Prostate gland (tissue), 2 donors: ENCODE measurements at regions not wholly inside any gene's neighbourhood (a gene's known extent, or its start where the extent isn't known, plus 50 kb on each side); places are given as distances from the start of the nearest gene placed in this dataset.

Experiments used
- DNase-seq: peaks from one replicate; pipeline ENCODE4 v3.0.0-alpha.2; 2019; ENCODE audit warnings: low spot score
- H3K27ac ChIP-seq, 2 donors: fragments of 200-600 bp; sonication (generic); 2 replicates each; pipeline ENCODE4 v1.5.1; 2017 to 2019
- H3K27me3 ChIP-seq: fragments of 200-600 bp; sonication (generic); replicated peaks from 2 replicates; pipeline ENCODE4 v1.5.1; 2019; ENCODE audit not compliant: insufficient read depth
- H3K36me3 ChIP-seq, 2 donors: fragments of 200-600 bp; sonication (generic); 1 replicate in 1 of 2; 2 replicates in 1 of 2; pipeline versions ENCODE4 v1.5.1 to v1.8.1; 2017 to 2019
- H3K4me1 ChIP-seq: fragments of 200-600 bp; sonication (generic); replicated peaks from 2 replicates; pipeline ENCODE4 v1.5.1; 2019
- H3K4me3 ChIP-seq, 2 donors: fragments of 200-600 bp; sonication (generic); 2 replicates each; pipeline ENCODE4 v1.5.1; 2017 to 2019
- H3K9me3 ChIP-seq: fragments of 200-600 bp; sonication (generic); 2 replicates; pipeline ENCODE4 v1.5.1; 2017
- POLR2A ChIP-seq: fragments of 450-650 bp; IDR thresholded peaks from one replicate; pipeline ENCODE4 v1.6.1; 2016; ENCODE audit warnings: antibody characterized with exemption, mild to moderate bottlenecking
- POLR2AphosphoS5 ChIP-seq: sonication (generic); formaldehyde crosslinking; IDR thresholded peaks from one replicate; pipeline ENCODE4 v1.6.1; 2017; ENCODE audit warnings: antibody characterized with exemption
- WGBS: methylation state at CpG from one replicate; pipeline ENCODE4 v1.1.5; 2018; 5-methylcytosine and 5-hydroxymethylcytosine counted together
- intact Hi-C: fragments of 100-400 bp; cut with DNase I; formaldehyde crosslinking; loops from one replicate; pipeline ENCODE4 v1.14.2; 2022
- TF ChIP-seq, protein P1 (sequence below), 4 experiments: fragments of 200-600 bp in 2 of 4; fragments of 450-650 bp in 2 of 4; sonication (generic) in 2 of 4; IDR thresholded peaks; 1 replicate in 3 of 4; 2 replicates in 1 of 4; pipeline ENCODE4 v1.5.1; 2016 to 2019; ENCODE audit warnings: antibody characterized with exemption in 4 of 4, mild to moderate bottlenecking in 2 of 4, moderate library complexity in 2 of 4

DNA sequence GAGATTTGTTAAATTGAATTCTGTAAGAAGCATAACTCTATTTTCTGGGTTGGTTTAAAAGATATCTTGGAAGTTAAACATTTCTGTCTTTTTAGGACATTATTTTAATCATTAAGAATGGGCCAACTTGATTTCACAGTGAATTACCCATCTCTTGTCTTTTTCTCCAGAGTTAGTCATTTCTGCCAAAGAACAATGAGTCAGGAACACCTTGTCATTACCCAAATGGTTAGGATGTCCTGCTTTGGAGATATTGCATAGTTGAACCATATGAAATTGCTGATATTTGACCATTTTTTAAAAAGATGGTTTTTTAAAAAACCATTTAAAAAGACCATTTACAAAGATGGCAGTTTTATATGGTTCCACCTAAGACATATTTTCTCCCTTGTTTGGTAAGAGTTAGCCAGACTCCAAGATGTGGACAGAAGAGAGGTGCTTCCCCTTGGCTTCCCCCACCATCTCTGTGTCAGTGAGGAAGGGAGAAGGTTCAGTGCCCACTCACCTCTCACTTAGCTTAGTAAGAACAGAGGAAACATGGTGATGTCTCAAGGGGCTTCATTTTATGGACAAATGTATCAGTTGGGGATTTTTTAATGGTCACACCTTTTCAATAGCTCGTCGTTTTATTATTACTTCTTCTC lies 103.0 kb downstream of the PCSK1 start:
- H3K4me1 ChIP-seq = peaks cover 12% of the 10 kb centered on the region
- no peaks in the 10 kb centered on the region for H3K27me3 ChIP-seq
- no peaks in the 10 kb centered on the region for H3K9me3 ChIP-seq
- no peaks in the 10 kb centered on the region for H3K36me3 ChIP-seq
- WGBS = 91% methylated on average over 2 of the region's 2 CpGs
- DNase-seq = no peak
- TF ChIP-seq, protein P1, sequence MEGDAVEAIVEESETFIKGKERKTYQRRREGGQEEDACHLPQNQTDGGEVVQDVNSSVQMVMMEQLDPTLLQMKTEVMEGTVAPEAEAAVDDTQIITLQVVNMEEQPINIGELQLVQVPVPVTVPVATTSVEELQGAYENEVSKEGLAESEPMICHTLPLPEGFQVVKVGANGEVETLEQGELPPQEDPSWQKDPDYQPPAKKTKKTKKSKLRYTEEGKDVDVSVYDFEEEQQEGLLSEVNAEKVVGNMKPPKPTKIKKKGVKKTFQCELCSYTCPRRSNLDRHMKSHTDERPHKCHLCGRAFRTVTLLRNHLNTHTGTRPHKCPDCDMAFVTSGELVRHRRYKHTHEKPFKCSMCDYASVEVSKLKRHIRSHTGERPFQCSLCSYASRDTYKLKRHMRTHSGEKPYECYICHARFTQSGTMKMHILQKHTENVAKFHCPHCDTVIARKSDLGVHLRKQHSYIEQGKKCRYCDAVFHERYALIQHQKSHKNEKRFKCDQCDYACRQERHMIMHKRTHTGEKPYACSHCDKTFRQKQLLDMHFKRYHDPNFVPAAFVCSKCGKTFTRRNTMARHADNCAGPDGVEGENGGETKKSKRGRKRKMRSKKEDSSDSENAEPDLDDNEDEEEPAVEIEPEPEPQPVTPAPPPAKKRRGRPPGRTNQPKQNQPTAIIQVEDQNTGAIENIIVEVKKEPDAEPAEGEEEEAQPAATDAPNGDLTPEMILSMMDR (IDR thresholded peaks at IDR 0.05) = no peak
- TF ChIP-seq POLR2AphosphoS5 = no peak
- no peak for TF ChIP-seq POLR2A
- intact Hi-C loops = loop anchor here (10.0 kb wide), 1 partner anchor 545 kb away; no protein-coding TSS in a partner anchor
- no peak overlapping the region for H3K4me3 ChIP-seq
- H3K27ac ChIP-seq = peak overlapping the region; percentile 74 to 85

DNA sequence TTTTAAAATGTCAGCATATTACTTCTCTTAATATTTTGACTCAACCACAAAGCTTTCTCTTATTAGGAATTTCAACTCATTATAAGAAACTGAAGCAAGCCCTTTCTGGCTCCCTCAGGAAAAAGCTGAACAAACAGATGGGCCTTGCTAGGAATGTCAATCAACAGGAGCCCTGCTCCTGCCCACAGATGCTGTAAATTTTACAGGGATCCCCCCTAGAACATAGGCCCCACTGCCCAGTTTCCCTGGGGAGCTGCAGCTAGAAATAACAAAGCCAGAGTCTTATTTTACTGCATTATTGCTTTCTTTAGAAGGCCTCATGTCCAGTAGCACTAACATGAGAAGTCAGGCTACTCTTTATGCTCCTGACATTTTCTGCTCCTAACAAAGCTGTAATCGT lies 103.8 kb downstream of the PCSK1 start:
- no peak overlapping the region for H3K4me3 ChIP-seq
- intact Hi-C loops = no loop called here
- peaks cover 12% of the 10 kb centered on the region for H3K4me1 ChIP-seq
- H3K36me3 ChIP-seq = no peaks in the 10 kb centered on the region
- peak overlapping the region in 1 of 2 donors; percentile 85 for H3K27ac ChIP-seq
- WGBS = 66% methylated on average over 1 of the region's 1 CpG
- H3K27me3 ChIP-seq = no peaks in the 10 kb centered on the region
- no peaks in the 10 kb centered on the region for H3K9me3 ChIP-seq
- TF ChIP-seq, protein P1 (IDR thresholded peaks at IDR 0.05) = no peak
- no peak for TF ChIP-seq POLR2AphosphoS5
- TF ChIP-seq POLR2A = no peak
- no peak for DNase-seq

DNA sequence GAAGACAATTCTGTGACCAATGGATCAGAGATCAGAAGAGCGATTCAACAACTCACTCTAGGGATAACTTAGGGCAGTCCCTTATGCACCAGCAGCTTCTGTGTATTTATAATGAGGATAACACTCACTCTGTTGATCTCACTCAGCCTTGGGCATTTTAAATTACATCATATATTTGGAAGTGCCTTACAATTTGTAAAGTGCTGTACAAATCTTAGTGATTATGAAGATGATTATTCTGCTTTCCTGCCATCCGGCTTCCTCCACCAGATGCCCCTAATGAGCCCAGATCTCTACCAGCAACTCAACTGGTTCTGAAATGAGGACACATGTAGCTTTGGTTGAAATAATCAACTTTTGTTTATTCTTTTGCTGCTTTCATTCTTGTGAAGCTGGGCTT lies 105.3 kb downstream of the PCSK1 start:
- 96% methylated on average over 2 of the region's 2 CpGs for WGBS
- Histone ChIP-seq H3K27me3 (no peaks in the 10 kb centered on the region), H3K27ac (no peak overlapping the region), H3K36me3 (no peaks in the 10 kb centered on the region), H3K4me1 (peaks cover 6% of the 10 kb centered on the region), H3K9me3 (no peaks in the 10 kb centered on the region), H3K4me3 (no peak overlapping the region)
- TF ChIP-seq, protein P1 (IDR thresholded peaks at IDR 0.05) = no peak
- TF ChIP-seq POLR2A = no peak
- TF ChIP-seq POLR2AphosphoS5 = no peak
- intact Hi-C loops = no loop called here
- DNase-seq = no peak

DNA sequence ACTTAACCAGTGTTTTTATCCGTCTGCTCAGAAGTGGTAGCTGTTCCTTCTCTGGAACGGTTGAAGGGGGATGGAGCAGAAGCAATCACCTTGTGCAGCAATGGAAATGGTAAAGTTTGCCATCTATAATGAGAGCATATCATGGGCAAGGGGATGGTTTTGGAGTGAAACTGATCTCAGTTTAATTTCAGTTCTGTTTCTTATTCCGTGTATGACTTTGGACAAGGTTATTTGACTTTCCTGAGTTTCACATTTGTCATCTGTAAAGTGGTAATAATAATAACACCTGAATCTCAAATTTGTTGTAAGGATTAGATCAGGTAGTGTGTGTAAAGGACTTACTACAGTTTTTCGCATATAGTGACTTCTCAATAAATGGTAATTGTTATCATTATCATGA lies 106.1 kb downstream of the PCSK1 start:
- no peaks in the 10 kb centered on the region for H3K9me3 ChIP-seq
- H3K27me3 ChIP-seq = no peaks in the 10 kb centered on the region
- H3K36me3 ChIP-seq = no peaks in the 10 kb centered on the region
- 94% methylated on average over 4 of the region's 4 CpGs for WGBS
- no peak for DNase-seq
- H3K4me1 ChIP-seq = peaks cover 4% of the 10 kb centered on the region
- intact Hi-C loops = no loop called here
- TF ChIP-seq POLR2A (no peak), POLR2AphosphoS5 (no peak)
- TF ChIP-seq, protein P1 (IDR thresholded peaks at IDR 0.05) = no peak
- H3K27ac ChIP-seq = no peak overlapping the region
- H3K4me3 ChIP-seq = no peak overlapping the region

DNA sequence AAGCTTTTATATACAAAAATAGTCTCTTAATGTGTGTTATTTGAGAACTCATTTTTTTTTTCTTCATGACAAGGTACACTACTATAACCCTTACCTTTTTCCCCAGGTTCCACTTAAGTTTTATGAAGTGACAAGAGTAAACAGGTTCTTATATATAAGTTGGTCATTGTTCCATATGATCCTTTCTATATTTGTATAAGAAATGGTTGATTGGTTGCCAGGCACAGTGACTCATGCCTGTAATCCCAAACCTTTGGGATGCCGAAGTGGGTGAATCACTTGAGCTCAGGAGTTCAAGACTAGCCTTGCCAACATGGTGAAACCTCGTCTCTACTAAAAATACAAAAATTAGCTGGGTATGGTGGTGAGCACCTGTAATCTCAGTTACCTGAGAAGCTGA lies 108.3 kb downstream of the PCSK1 start:
- Histone ChIP-seq H3K4me1 (peaks cover 3% of the 10 kb centered on the region), H3K27me3 (no peaks in the 10 kb centered on the region), H3K36me3 (no peaks in the 10 kb centered on the region), H3K9me3 (no peaks in the 10 kb centered on the region), H3K27ac (no peak overlapping the region), H3K4me3 (no peak overlapping the region)
- no peak for DNase-seq
- no peak for TF ChIP-seq POLR2AphosphoS5
- TF ChIP-seq, protein P1 (IDR thresholded peaks at IDR 0.05) = no peak
- TF ChIP-seq POLR2A = no peak
- intact Hi-C loops = no loop called here
- 60% methylated on average over 2 of the region's 2 CpGs for whole genome bisulfite sequencing
